AG04449 (cell line): ENCODE measurements at regions not wholly inside any gene's neighbourhood (a gene's known extent, or its start where the extent isn't known, plus 50 kb on each side); places are given as distances from the start of the nearest gene placed in this dataset.
"Not testable (repeated sequence)": the region's sequence is repeated elsewhere in the genome, so short reads cannot be mapped to it uniquely, and the experiment has no call there.

Experiments used
- CTCF ChIA-PET: fragments of 350-600 bp; formaldehyde crosslinking; extraction: SDS; loops from one replicate; lab custom pipeline; 2021; ENCODE audit warnings: antibody characterized with exemption; lab: Yijun Ruan, JAX
- POLR2A ChIA-PET: fragments of 400-600, 350-600 bp; formaldehyde crosslinking; extraction: SDS; loops from one replicate; lab custom pipeline; 2020; ENCODE audit warnings: antibody characterized with exemption, inconsistent platforms; lab: Yijun Ruan, JAX
- DNase-seq: peaks from one replicate; pipeline ENCODE4 v3.0.0-alpha.2; 2010; ENCODE audit warnings: low read depth, low spot score
- H3K4me3 ChIP-seq: 2 replicates; pipeline ENCODE4 v1.5.1; 2011; ENCODE audit warnings: low read depth, mild to moderate bottlenecking, control low read depth, low read length

- not testable (repeated sequence) for DNase-seq
Measured at GRCh38 chr2:95769256-95769655, 177.5 kb downstream of the TRIM43 start.

DNA sequence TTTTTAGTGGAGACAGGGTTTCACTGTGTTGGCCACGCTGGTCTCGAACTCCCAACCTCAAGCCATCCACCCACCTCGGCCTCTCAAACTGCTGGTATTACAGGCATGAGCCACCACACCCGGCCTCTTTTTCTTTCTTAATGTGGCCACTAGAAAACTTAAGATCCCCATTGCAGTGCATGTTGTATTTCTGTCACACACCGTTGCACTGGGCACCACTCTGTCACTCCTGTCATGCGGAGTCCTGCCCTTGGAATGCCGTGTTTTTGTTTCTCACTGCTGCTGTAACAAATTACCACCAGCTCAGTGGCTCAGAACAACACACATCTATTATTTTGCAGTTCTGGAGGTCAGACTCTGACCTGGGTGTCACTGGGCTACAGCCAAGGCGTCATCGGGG is 178.9 kb downstream of the TRIM43 start:
- DNase-seq, CTCF ChIA-PET, POLR2A ChIA-PET: not testable (repeated sequence)

More at GRCh38 chr2:95769256-95769655, 177.5 kb downstream of the TRIM43 start:
- H3K4me3 ChIP-seq, CTCF ChIA-PET, POLR2A ChIA-PET: not testable (repeated sequence)

DNA sequence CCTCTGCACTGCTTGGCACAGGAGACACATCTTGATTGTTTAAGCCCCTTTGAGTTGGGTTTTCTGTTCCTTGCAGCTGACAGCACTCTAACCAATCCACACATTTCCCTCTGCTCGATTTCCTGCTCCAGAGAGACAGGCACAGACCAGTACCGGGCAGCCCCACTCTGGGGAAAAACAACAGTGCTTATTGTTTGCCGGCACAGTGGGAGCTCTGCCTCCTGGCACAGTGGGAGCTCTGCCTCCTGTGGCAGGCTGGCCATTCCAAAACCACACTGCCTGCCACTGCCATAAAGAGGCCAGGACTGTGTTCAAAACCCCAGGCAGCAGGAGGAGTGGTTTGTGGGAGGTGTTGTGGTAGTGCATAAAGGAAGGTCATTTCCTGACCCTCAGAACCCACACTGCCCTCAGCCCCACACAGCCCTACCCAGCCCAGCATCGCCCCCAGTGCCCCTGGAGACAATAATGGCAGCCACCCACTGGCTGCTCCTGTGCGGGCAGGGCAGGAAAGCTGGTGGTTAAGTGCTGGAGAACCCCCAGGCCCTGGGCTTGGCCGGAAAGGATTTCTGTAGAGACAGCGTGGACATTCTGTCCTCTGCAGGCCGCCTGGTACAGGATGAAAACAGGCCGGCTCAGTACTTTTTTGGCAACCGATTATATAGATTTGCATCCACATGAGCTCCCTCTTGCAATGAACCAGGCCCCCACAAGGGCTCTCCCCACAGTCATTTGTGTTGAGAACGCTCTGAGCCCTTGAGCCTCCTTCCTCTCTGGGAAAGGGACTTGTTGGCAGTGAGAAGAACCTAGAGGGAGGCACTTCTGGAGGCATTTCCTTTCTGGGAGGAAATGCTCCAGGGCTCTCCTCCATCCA is 182.8 kb downstream of the TRIM43 start:
- DNase-seq, CTCF ChIA-PET, POLR2A ChIA-PET, H3K4me3 ChIP-seq: not testable (repeated sequence)

More for the DNA sequence above, 178.9 kb downstream of the TRIM43 start:
- not testable (repeated sequence) for H3K4me3 ChIP-seq

GRCh38 chr2:95775193-95775531 is 183.4 kb downstream of the TRIM43 start:
- POLR2A ChIA-PET, DNase-seq, CTCF ChIA-PET, H3K4me3 ChIP-seq: not testable (repeated sequence)
